Trophoblast cell (in vitro differentiated cells and primary cell): ENCODE measurements at regions not wholly inside any gene's neighbourhood (a gene's known extent, or its start where the extent isn't known, plus 50 kb on each side); places are given as distances from the start of the nearest gene placed in this dataset.

ENCODE experiments used
- DNase-seq, 2 donors: peaks; one replicate each; pipeline ENCODE4 v3.0.0-alpha.2; 2016
- H2AFZ ChIP-seq: 2 replicates; pipeline ENCODE4 v1.6.1; 2013; ENCODE audit warnings: low read length, moderate library complexity, mild to moderate bottlenecking; ENCODE audit not compliant: insufficient read depth, poor library complexity
- H2AK5ac ChIP-seq: 2 replicates; pipeline ENCODE4 v1.6.1; 2013; ENCODE audit warnings: mild to moderate bottlenecking, low read length
- H2BK120ac ChIP-seq: 2 replicates; pipeline ENCODE4 v1.6.1; 2013; ENCODE audit warnings: low read length, mild to moderate bottlenecking, moderate library complexity; ENCODE audit not compliant: insufficient read depth, poor library complexity
- H2BK12ac ChIP-seq: 2 replicates; pipeline ENCODE4 v1.6.1; 2013; ENCODE audit warnings: mild to moderate bottlenecking, low read length, moderate library complexity
- H2BK5ac ChIP-seq: 2 replicates; pipeline ENCODE4 v1.6.1; 2013; ENCODE audit warnings: low read length, low read depth, moderate library complexity, mild to moderate bottlenecking; ENCODE audit not compliant: poor library complexity
- H3K14ac ChIP-seq: 2 replicates; pipeline ENCODE4 v1.6.1; 2013; ENCODE audit warnings: mild to moderate bottlenecking, low read length
- H3K18ac ChIP-seq: 2 replicates; pipeline ENCODE4 v1.6.1; 2013; ENCODE audit warnings: mild to moderate bottlenecking, low read length
- H3K23ac ChIP-seq: 2 replicates; pipeline ENCODE4 v1.6.1; 2013; ENCODE audit warnings: low read length
- H3K27ac ChIP-seq: 2 replicates; pipeline ENCODE4 v1.5.1; 2013; ENCODE audit warnings: low read depth, mild to moderate bottlenecking, inconsistent platforms, low read length, moderate library complexity
- H3K27me3 ChIP-seq: 2 replicates; pipeline ENCODE4 v1.6.1; 2013; ENCODE audit warnings: inconsistent platforms, mild to moderate bottlenecking, low read length, moderate library complexity; ENCODE audit not compliant: insufficient read depth
- H3K36me3 ChIP-seq, 2 experiments: 1 replicate in 1 of 2; 2 replicates in 1 of 2; pipeline ENCODE4 v1.6.1; 2013; ENCODE audit warnings: low read length in 2 of 2, mild to moderate bottlenecking in 2 of 2, moderate library complexity in 1 of 2; ENCODE audit not compliant: insufficient read depth in 2 of 2, control insufficient read depth in 1 of 2
- H3K4ac ChIP-seq: 2 replicates; pipeline ENCODE4 v1.6.1; 2013; ENCODE audit warnings: low read depth, mild to moderate bottlenecking, low read length, moderate library complexity
- H3K4me1 ChIP-seq, 2 experiments: 1 replicate in 1 of 2; 2 replicates in 1 of 2; pipeline ENCODE4 v1.6.1; 2013; ENCODE audit warnings: low read length in 2 of 2, mild to moderate bottlenecking in 2 of 2, moderate library complexity in 1 of 2; ENCODE audit not compliant: insufficient read depth in 2 of 2, control insufficient read depth in 1 of 2
- H3K4me2 ChIP-seq: 2 replicates; pipeline ENCODE4 v1.6.1; 2013; ENCODE audit warnings: inconsistent platforms, mild to moderate bottlenecking, low read length, moderate library complexity
- H3K4me3 ChIP-seq: 2 replicates; pipeline ENCODE4 v1.5.1; 2013; ENCODE audit warnings: mild to moderate bottlenecking, low read depth, low read length, inconsistent platforms
- H3K79me1 ChIP-seq: one replicate; pipeline ENCODE4 v1.6.1; 2013; ENCODE audit warnings: low read length
- H3K79me2 ChIP-seq: 2 replicates; pipeline ENCODE4 v1.6.1; 2013; ENCODE audit warnings: low read length, mild to moderate bottlenecking; ENCODE audit not compliant: control insufficient read depth, insufficient read depth, poor library complexity
- H3K9ac ChIP-seq: 2 replicates; pipeline ENCODE4 v1.6.1; 2013; ENCODE audit warnings: mild to moderate bottlenecking, low read length
- H3K9me3 ChIP-seq: 2 replicates; pipeline ENCODE4 v1.6.1; 2013; ENCODE audit warnings: low read depth, mild to moderate bottlenecking, control low read depth, inconsistent platforms, low read length; ENCODE audit not compliant: insufficient read depth
- H4K12ac ChIP-seq: 2 replicates; pipeline ENCODE4 v1.6.1; 2013; ENCODE audit warnings: low read depth, mild to moderate bottlenecking, low read length, moderate library complexity
- H4K8ac ChIP-seq: 2 replicates; pipeline ENCODE4 v1.6.1; 2013; ENCODE audit warnings: low read depth, mild to moderate bottlenecking, low read length, moderate library complexity
- H4K91ac ChIP-seq: one replicate; pipeline ENCODE4 v1.6.1; 2013; ENCODE audit warnings: low read depth, mild to moderate bottlenecking, low read length, moderate library complexity
- WGBS: extraction: QIAGEN DNeasy Blood & Tissue Kit; methylation state at CpG from one replicate; pipeline ENCODE4 v1.1.7; 2013; ENCODE audit warnings: missing lambda C conversion rate; ENCODE audit not compliant: insufficient read length, insufficient coverage; ENCODE audit errors: extremely low coverage; 5-methylcytosine and 5-hydroxymethylcytosine counted together

- H3K79me1 ChIP-seq = peaks cover 15% of the 10 kb centered on the region
- H3K18ac ChIP-seq = no peak overlapping the region
- H4K12ac ChIP-seq = no peak overlapping the region
- no peak overlapping the region for H3K23ac ChIP-seq
- H4K8ac ChIP-seq = no peak overlapping the region
- H3K9ac ChIP-seq = no peak overlapping the region
- no peak overlapping the region for H2AFZ ChIP-seq
- no peaks in the 10 kb centered on the region for H3K9me3 ChIP-seq
- no peak overlapping the region for H2BK5ac ChIP-seq
- no peaks in the 10 kb centered on the region for H3K27me3 ChIP-seq
- H2BK120ac ChIP-seq = peak overlapping the region; percentile 4
- peak overlapping the region; percentile 7 for H4K91ac ChIP-seq
- no peak overlapping the region for H3K4me2 ChIP-seq
- peak overlapping the region; percentile 10 for H3K14ac ChIP-seq
- H3K4me1 ChIP-seq = peaks cover 33 to 46% of the 10 kb centered on the region in 2 experiments
- H3K27ac ChIP-seq = no peak overlapping the region
- no peak overlapping the region for H3K4me3 ChIP-seq
- no CpG with 5 or more reads among the region's 34 CpGs for WGBS
- no peak overlapping the region for H2AK5ac ChIP-seq
- H3K4ac ChIP-seq = no peak overlapping the region
- H2BK12ac ChIP-seq = peak overlapping the region; percentile 51
- peaks cover 13% of the 10 kb centered on the region for H3K79me2 ChIP-seq
- no peaks in the 10 kb centered on the region for H3K36me3 ChIP-seq
- DNase-seq = peak; percentile 83 to 88
These were observed 145.0 kb downstream of the SEC14L1 start for GRCh38 chr17:77285594-77286390.

- no peak overlapping the region for H3K27ac ChIP-seq
- H2BK5ac ChIP-seq = no peak overlapping the region
- H3K4ac ChIP-seq = no peak overlapping the region
- H3K36me3 ChIP-seq = no peaks in the 10 kb centered on the region
- H3K4me3 ChIP-seq = no peak overlapping the region
- no peak overlapping the region for H3K9ac ChIP-seq
- H3K27me3 ChIP-seq = no peaks in the 10 kb centered on the region
- peak overlapping the region; percentile 8 for H3K18ac ChIP-seq
- no peak overlapping the region for H3K23ac ChIP-seq
- H4K8ac ChIP-seq = no peak overlapping the region
- peaks cover 13% of the 10 kb centered on the region for H3K79me2 ChIP-seq
- H3K4me1 ChIP-seq = peaks cover 33 to 45% of the 10 kb centered on the region in 2 experiments
- H3K4me2 ChIP-seq = no peak overlapping the region
- no peak overlapping the region for H2BK120ac ChIP-seq
- H2BK12ac ChIP-seq = peak overlapping the region; percentile 7
- H4K12ac ChIP-seq = no peak overlapping the region
- H3K9me3 ChIP-seq = no peaks in the 10 kb centered on the region
- H4K91ac ChIP-seq = peak overlapping the region; percentile 7
- no peak for DNase-seq
- no peak overlapping the region for H2AFZ ChIP-seq
- H3K79me1 ChIP-seq = peaks cover 15% of the 10 kb centered on the region
- no peak overlapping the region for H2AK5ac ChIP-seq
- no peak overlapping the region for H3K14ac ChIP-seq
These were observed 145.5 kb downstream of the SEC14L1 start for GRCh38 chr17:77286391-77286640.

- Histone ChIP-seq H2AFZ (no peak overlapping the region), H2BK120ac (peak overlapping the region; percentile 5), H2AK5ac (peak overlapping the region; percentile 31), H3K4me2 (no peak overlapping the region), H3K4me1 (peaks cover 29 to 40% of the 10 kb centered on the region in 2 experiments), H2BK5ac (no peak overlapping the region), H3K23ac (no peak overlapping the region), H4K91ac (peak overlapping the region; percentile 46), H3K4ac (peak overlapping the region; percentile 8), H3K4me3 (no peak overlapping the region), H3K14ac (peak overlapping the region; percentile 40), H4K12ac (no peak overlapping the region), H3K18ac (peak overlapping the region; percentile 47), H3K9ac (no peak overlapping the region), H3K79me2 (peaks cover 9% of the 10 kb centered on the region), H3K27ac (peak overlapping the region; percentile 26), H3K27me3 (no peaks in the 10 kb centered on the region), H3K9me3 (no peaks in the 10 kb centered on the region), H3K36me3 (no peaks in the 10 kb centered on the region), H4K8ac (no peak overlapping the region), H3K79me1 (peaks cover 10% of the 10 kb centered on the region), H2BK12ac (peak overlapping the region; percentile 60)
- DNase-seq = peak in 1 of 2 donors; percentile 40
- WGBS = no CpG with 5 or more reads among the region's 21 CpGs
These were observed 146.1 kb downstream of the SEC14L1 start for GRCh38 chr17:77286641-77287431.

GRCh38 chr17:77287432-77288068, 146.8 kb downstream of the SEC14L1 start:
- Histone ChIP-seq H4K8ac (peak overlapping the region; percentile 57), H3K27me3 (no peaks in the 10 kb centered on the region), H2AK5ac (no peak overlapping the region), H2BK12ac (peak overlapping the region; percentile 60), H3K23ac (no peak overlapping the region), H3K14ac (peak overlapping the region; percentile 40), H3K36me3 (no peaks in the 10 kb centered on the region), H3K4me2 (peak overlapping the region; percentile 36), H4K91ac (peak overlapping the region; percentile 73), H3K79me2 (peaks cover 9% of the 10 kb centered on the region), H3K9me3 (no peaks in the 10 kb centered on the region), H2BK120ac (peak overlapping the region; percentile 16), H2BK5ac (peak overlapping the region; percentile 24), H3K4me1 (peaks cover 26 to 38% of the 10 kb centered on the region in 2 experiments), H3K18ac (peak overlapping the region; percentile 37), H3K4ac (peak overlapping the region; percentile 5), H3K9ac (no peak overlapping the region), H3K27ac (peak overlapping the region; percentile 75), H3K4me3 (no peak overlapping the region), H4K12ac (no peak overlapping the region), H2AFZ (no peak overlapping the region), H3K79me1 (peaks cover 10% of the 10 kb centered on the region)
- DNase-seq = peak; percentile 57 to 62
- no CpG with 5 or more reads among the region's 11 CpGs for WGBS
